Mesothelial cell of epicardium (in vitro differentiated cells): ENCODE measurements at regions not wholly inside any gene's neighbourhood (a gene's known extent, or its start where the extent isn't known, plus 50 kb on each side); places are given as distances from the start of the nearest gene placed in this dataset.

Experiments
- DNase-seq, 2 experiments: peaks; one replicate each; pipeline ENCODE4 v3.0.0; 2021; ENCODE audit warnings: low spot score in 2 of 2; ENCODE audit not compliant: unreplicated experiment in 2 of 2
- H3K27ac Mint-ChIP-seq: 2 replicates; pipeline ENCODE4 v1.8.0; 2021; ENCODE audit warnings: mixed read lengths
- H3K27me3 Mint-ChIP-seq: 2 replicates; pipeline ENCODE4 v1.8.0; 2021; ENCODE audit warnings: low read depth, mixed read lengths
- H3K36me3 Mint-ChIP-seq: 2 replicates; pipeline ENCODE4 v1.8.0; 2021; ENCODE audit warnings: mixed read lengths
- H3K4me1 Mint-ChIP-seq: 2 replicates; pipeline ENCODE4 v1.8.0; 2021; ENCODE audit warnings: mixed read lengths
- H3K4me3 Mint-ChIP-seq: 2 replicates; pipeline ENCODE4 v1.8.0; 2021; ENCODE audit warnings: mild to moderate bottlenecking, moderate library complexity, mixed read lengths
- H3K9me3 Mint-ChIP-seq: 2 replicates; pipeline ENCODE4 v1.8.0; 2021; ENCODE audit warnings: mixed read lengths
- TF ChIP-seq, protein P1 (sequence below): fragments of 200-600 bp; sonication (generic); IDR thresholded peaks from one replicate; pipeline ENCODE4 v1.5.0; 2021; ENCODE audit warnings: antibody characterized with exemption; ENCODE audit not compliant: unreplicated experiment

DNA sequence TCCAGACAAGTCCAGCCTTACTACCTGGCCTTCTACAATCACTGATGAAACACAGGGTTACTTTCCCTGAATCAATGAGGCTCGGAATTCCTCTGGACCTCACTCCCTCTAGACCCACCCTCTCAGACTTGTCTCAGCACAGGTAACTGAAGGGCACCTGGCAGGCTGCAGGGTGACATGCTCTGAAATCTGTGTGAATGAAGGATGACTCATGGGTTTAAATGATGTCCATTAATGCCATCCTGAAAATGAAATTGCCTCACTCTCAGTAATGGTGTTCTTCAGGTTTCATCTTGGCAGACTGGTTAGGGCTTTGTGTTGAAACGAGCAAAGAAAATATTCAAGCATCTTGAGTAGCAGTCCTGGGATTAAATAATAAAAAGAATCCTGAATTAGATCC lies 134.4 kb downstream of the MAF start:
- H3K27ac Mint-ChIP-seq, result no peak overlapping the region

DNA sequence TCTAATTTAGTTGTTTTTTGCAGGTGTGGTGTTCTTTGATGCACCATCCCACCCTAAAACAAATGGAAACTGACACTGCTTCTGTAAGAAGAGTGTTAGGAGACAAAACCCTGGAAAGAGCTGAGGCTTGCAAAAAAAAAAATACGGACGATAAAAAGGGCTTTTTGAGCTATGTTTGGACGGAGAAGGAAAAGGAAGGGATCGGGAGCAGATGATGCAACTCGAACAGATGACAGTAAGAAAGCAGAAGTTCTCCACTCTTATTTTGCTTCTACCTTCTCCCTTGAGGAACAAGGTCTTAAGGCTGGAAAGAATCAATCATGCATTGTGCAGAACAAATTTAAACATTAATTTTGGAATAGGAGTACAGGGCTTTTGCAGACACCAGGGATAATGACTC lies 136.7 kb downstream of the MAF start:
- H3K27me3 Mint-ChIP-seq, result peaks cover 44% of the 10 kb centered on the region
- H3K9me3 Mint-ChIP-seq, result no peaks in the 10 kb centered on the region
- H3K4me1 Mint-ChIP-seq, result peaks cover 4% of the 10 kb centered on the region
- H3K27ac Mint-ChIP-seq, result no peak overlapping the region
- TF ChIP-seq, protein P1, sequence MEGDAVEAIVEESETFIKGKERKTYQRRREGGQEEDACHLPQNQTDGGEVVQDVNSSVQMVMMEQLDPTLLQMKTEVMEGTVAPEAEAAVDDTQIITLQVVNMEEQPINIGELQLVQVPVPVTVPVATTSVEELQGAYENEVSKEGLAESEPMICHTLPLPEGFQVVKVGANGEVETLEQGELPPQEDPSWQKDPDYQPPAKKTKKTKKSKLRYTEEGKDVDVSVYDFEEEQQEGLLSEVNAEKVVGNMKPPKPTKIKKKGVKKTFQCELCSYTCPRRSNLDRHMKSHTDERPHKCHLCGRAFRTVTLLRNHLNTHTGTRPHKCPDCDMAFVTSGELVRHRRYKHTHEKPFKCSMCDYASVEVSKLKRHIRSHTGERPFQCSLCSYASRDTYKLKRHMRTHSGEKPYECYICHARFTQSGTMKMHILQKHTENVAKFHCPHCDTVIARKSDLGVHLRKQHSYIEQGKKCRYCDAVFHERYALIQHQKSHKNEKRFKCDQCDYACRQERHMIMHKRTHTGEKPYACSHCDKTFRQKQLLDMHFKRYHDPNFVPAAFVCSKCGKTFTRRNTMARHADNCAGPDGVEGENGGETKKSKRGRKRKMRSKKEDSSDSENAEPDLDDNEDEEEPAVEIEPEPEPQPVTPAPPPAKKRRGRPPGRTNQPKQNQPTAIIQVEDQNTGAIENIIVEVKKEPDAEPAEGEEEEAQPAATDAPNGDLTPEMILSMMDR, result no peak
- H3K36me3 Mint-ChIP-seq, result no peaks in the 10 kb centered on the region
- no peak for DNase-seq
- H3K4me3 Mint-ChIP-seq, result no peak overlapping the region

More for the DNA sequence above, 134.4 kb downstream of the MAF start:
- no peaks in the 10 kb centered on the region for H3K9me3 Mint-ChIP-seq
- DNase-seq, result no peak
- peaks cover 35% of the 10 kb centered on the region for H3K27me3 Mint-ChIP-seq
- no peaks in the 10 kb centered on the region for H3K36me3 Mint-ChIP-seq
- TF ChIP-seq, protein P1, result no peak
- H3K4me3 Mint-ChIP-seq, result no peak overlapping the region
- H3K4me1 Mint-ChIP-seq, result peaks cover 4% of the 10 kb centered on the region

DNA sequence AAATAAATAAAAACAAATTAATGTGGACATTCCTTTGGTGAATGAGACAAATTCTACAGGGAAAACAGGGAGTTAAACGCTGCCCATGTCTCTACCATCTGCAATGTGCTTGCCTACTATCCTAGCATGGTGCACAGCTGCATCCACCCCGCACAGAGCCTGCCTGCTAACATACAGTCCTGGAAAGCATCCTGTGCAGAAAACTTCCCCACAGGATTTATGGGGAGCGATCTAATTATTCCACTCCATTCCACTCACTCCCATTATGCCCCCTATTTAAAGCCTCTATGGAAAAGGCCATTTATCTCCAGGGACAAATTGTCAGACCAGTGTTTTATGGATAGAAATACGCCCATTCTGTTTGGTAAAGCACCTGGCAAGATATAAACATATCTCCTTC lies 144.5 kb downstream of the MAF start:
- H3K4me3 Mint-ChIP-seq, result no peak overlapping the region
- TF ChIP-seq, protein P1, result no peak
- no peak overlapping the region for H3K27ac Mint-ChIP-seq
- H3K27me3 Mint-ChIP-seq, result peaks cover 65% of the 10 kb centered on the region
- no peak for DNase-seq
- no peaks in the 10 kb centered on the region for H3K36me3 Mint-ChIP-seq
- no peaks in the 10 kb centered on the region for H3K9me3 Mint-ChIP-seq
- H3K4me1 Mint-ChIP-seq, result no peaks in the 10 kb centered on the region

DNA sequence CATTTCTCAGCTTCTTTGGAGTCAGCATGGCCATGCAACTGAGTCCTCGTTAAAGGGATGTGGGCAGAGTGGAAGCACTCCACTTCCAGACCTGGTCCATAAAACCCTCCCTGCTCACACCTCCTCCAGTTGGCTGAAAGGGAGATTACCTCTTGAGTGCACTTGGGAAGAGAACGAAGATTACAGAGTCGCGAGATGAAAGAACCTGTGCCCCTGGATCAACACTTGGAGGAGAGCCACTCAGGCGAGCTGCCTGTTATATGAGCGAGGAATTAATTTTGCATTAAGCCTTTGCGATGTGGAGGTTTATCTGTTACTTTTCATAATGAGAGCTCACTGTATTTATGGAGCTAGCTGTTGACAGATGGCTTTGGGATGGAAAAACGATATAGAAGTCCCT lies 147.9 kb downstream of the MAF start:
- TF ChIP-seq, protein P1, result no peak
- no peak for DNase-seq
- Mint-ChIP-seq H3K9me3 (no peaks in the 10 kb centered on the region), H3K27me3 (peaks cover 60% of the 10 kb centered on the region), H3K4me1 (no peaks in the 10 kb centered on the region), H3K36me3 (no peaks in the 10 kb centered on the region), H3K27ac (no peak overlapping the region), H3K4me3 (no peak overlapping the region)

DNA sequence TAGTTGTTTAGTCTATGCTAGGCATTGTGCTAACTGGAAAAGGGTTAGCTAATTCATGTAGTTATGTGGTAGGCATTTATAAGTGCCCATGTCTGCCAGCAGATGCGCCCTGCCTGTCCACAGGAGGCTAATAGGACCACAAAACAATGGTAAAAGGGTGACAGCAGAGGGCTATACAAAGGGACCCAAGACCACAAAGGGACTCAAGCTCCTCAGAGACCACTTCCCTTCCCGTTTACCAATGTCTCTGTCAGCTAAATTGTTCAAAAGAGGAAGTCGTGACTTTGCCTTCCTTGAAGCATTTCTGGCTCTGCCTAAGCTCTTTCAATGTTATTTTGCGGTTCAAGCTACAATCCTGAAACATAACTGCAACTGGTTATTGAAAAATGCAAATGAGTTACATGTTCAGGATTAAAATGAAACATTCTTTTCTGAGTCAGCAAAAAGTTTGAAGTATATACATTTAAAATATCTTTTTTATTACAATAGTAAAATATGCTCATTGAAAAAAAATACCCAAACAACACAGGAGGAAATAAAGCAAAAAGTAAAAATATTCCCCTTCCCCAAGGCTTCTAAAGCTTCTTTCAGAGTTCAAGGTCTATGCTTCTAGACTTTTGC lies 149.2 kb downstream of the MAF start:
- H3K9me3 Mint-ChIP-seq, result peaks cover 4% of the 10 kb centered on the region
- no peak overlapping the region for H3K4me3 Mint-ChIP-seq
- no peaks in the 10 kb centered on the region for H3K4me1 Mint-ChIP-seq
- no peaks in the 10 kb centered on the region for H3K36me3 Mint-ChIP-seq
- DNase-seq, result no peak
- TF ChIP-seq, protein P1, result no peak
- no peak overlapping the region for H3K27ac Mint-ChIP-seq
- H3K27me3 Mint-ChIP-seq, result peaks cover 49% of the 10 kb centered on the region

DNA sequence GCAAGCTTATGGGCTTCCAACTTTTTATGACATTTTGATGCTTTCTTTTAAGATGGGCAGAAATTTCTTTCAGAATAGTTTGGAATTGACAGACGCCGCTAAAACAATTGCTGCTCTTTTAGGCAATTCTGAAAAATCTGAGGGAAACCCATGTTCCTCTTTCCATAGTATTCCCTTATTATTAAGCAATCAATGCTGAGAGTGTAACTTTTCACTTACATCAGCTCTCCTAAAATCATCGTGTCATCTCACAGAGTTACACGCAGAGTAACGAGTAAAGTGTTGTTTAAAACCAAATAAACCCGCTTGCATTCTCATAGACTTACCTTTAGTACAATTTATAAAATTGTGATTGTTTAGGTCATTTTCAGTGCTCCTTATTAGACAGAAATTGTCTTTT lies 150.6 kb downstream of the MAF start:
- Mint-ChIP-seq H3K27ac (no peak overlapping the region), H3K9me3 (peaks cover 4% of the 10 kb centered on the region), H3K27me3 (peaks cover 42% of the 10 kb centered on the region)

More for the DNA sequence above, 150.6 kb downstream of the MAF start:
- no peak for DNase-seq
- TF ChIP-seq, protein P1, result no peak
- no peaks in the 10 kb centered on the region for H3K4me1 Mint-ChIP-seq
- no peak overlapping the region for H3K4me3 Mint-ChIP-seq
- H3K36me3 Mint-ChIP-seq, result no peaks in the 10 kb centered on the region
